ENCODE measurements at regions not wholly inside any gene's neighbourhood (a gene's known extent, or its start where the extent isn't known, plus 50 kb on each side); places are given as distances from the start of the nearest gene placed in this dataset.

GRCh38 chr6:80921861-80922460 is 815.5 kb downstream of the BCKDHB start:
- TF ChIP-seq TAF1 (IDR thresholded peaks at IDR 0.05; ENCODE audit: borderline replicate concordance, low read depth, low read length) (no peak), NFYB (IDR thresholded peaks at IDR 0.05; ENCODE audit: insufficient read depth, low read depth, low read length) (no peak), POLR2AphosphoS5 (IDR thresholded peaks at IDR 0.05; ENCODE audit: low read length) (no peak), REST (IDR thresholded peaks at IDR 0.05; ENCODE audit: low read depth, low read length) (no peak), CTCF (IDR thresholded peaks at IDR 0.05 in 2 of 3, conservative IDR thresholded peaks at IDR 0.05 in 1 of 3; ENCODE audit: control insufficient read depth in 2 of 3, extremely low read depth in 1 of 3, insufficient read depth in 1 of 3, low read depth in 3 of 3, low read length in 3 of 3) (no peak), CHD4 (IDR thresholded peaks at IDR 0.05) (no peak), ATF3 (IDR thresholded peaks at IDR 0.05; ENCODE audit: borderline replicate concordance, extremely low read depth, low read depth, low read length) (no peak), MYC (IDR thresholded peaks at IDR 0.05; ENCODE audit: insufficient read depth, insufficient read length, insufficient replicate concordance, low read length, severe bottlenecking) (no peak)
